HepG2 (cell line): ENCODE measurements at regions not wholly inside any gene's neighbourhood (a gene's known extent, or its start where the extent isn't known, plus 50 kb on each side); places are given as distances from the start of the nearest gene placed in this dataset.

ENCODE experiments used
- ATAC-seq: fragments of 200-7000 bp; cut with Tn5 transposase; 3 replicates; pipeline ENCODE4 v1.9.1; 2020; ENCODE audit warnings: mild to moderate bottlenecking, moderate library complexity
- BruUV-seq: library from RNA; stranded (reverse); fragments of 400-500 nt; replicated peaks from 2 replicates; lab custom pipeline; 2021; lab: Mats Ljungman, UMichigan
- CTCF ChIA-PET: fragments of 300-600 bp; formaldehyde crosslinking; extraction: SDS; loops from one replicate; lab custom pipeline; 2021; ENCODE audit warnings: low total read pairs, inconsistent platforms, low intra/inter-chr PET ratio; lab: Yijun Ruan, JAX
- POLR2A ChIA-PET: fragments of 350-600 bp; sonication (Branson Sonifier 250); formaldehyde crosslinking; loops from one replicate; lab custom pipeline; 2020; ENCODE audit warnings: antibody characterized with exemption, inconsistent platforms; lab: Yijun Ruan, JAX
- DNase-seq: peaks from one replicate; pipeline ENCODE4 v3.0.0-alpha.2; 2015; ENCODE audit warnings: low spot score
- FAIRE-seq: peaks from 3 replicates; lab custom pipeline; 2011; peaks lifted over from hg19 to GRCh38; lab: Jason Lieb, UNC
- H2AFZ ChIP-seq: one replicate; pipeline ENCODE4 v1.6.1; 2011; ENCODE audit warnings: low read length, inconsistent platforms
- H3K27ac ChIP-seq: fragments of 300-600 bp; 3 replicates; pipeline ENCODE4 v1.8.0; 2011; ENCODE audit warnings: mixed run types, mild to moderate bottlenecking, mixed read lengths, low read length, inconsistent platforms; ENCODE audit not compliant: insufficient read depth; ENCODE audit errors: extremely low read length
- H3K27me3 ChIP-seq, 2 experiments: fragments of 200-600 bp in 1 of 2; 2 replicates in 1 of 2; 3 replicates in 1 of 2; pipeline versions ENCODE4 v1.6.0 to v1.8.0; 2011; ENCODE audit warnings: low read length in 2 of 2, mild to moderate bottlenecking in 2 of 2, moderate library complexity in 2 of 2, inconsistent platforms in 1 of 2; ENCODE audit not compliant: insufficient read depth in 2 of 2, control insufficient read depth in 1 of 2
- H3K36me3 ChIP-seq, 2 experiments: fragments of 200-600 bp in 1 of 2; replicated peaks in 1 of 2; 2 replicates in 1 of 2; 3 replicates in 1 of 2; pipeline versions ENCODE4 v1.5.1 to v1.8.0; 2011; ENCODE audit warnings: low read length in 2 of 2, inconsistent platforms in 1 of 2; ENCODE audit not compliant: insufficient read depth in 2 of 2, control insufficient read depth in 1 of 2
- H3K4me1 ChIP-seq: 2 replicates; pipeline ENCODE4 v1.5.1; 2012; ENCODE audit warnings: low read length, inconsistent platforms; ENCODE audit not compliant: insufficient read depth
- H3K4me2 ChIP-seq: 2 replicates; pipeline ENCODE4 v1.6.0; 2011; ENCODE audit warnings: low read depth, low read length, inconsistent platforms
- H3K4me3 ChIP-seq, 3 experiments: fragments of 200-600 bp in 1 of 3; sonication (generic), shearing (Covaris generic) in 1 of 3; replicated peaks in 1 of 3; 2 replicates each; pipeline ENCODE4 v1.5.1; 2011 to 2016; ENCODE audit warnings: low read length in 3 of 3, inconsistent platforms in 2 of 3, low read depth in 2 of 3, mild to moderate bottlenecking in 2 of 3, control low read depth in 1 of 3, mixed read lengths in 1 of 3; ENCODE audit not compliant: insufficient read depth in 1 of 3
- H3K79me2 ChIP-seq: one replicate; pipeline ENCODE4 v1.6.1; 2011; ENCODE audit warnings: low read length, inconsistent platforms; ENCODE audit not compliant: insufficient read depth
- H3K9ac ChIP-seq: 2 replicates; pipeline ENCODE4 v1.6.0; 2011; ENCODE audit warnings: mild to moderate bottlenecking, low read depth, low read length, inconsistent platforms; ENCODE audit not compliant: insufficient read depth
- H3K9me3 ChIP-seq: 2 replicates; pipeline ENCODE4 v1.5.1; 2012; ENCODE audit warnings: mild to moderate bottlenecking, low read length
- H4K20me1 ChIP-seq: 2 replicates; pipeline ENCODE4 v1.6.0; 2011; ENCODE audit warnings: inconsistent platforms, mild to moderate bottlenecking, low read length, moderate library complexity; ENCODE audit not compliant: insufficient read depth
- ATAD3A ChIP-seq: sonication (generic); formaldehyde crosslinking; IDR thresholded peaks from 2 replicates; pipeline ENCODE4 v1.4.0; 2020; ENCODE audit warnings: missing genetic modification reagents
- ATF1 ChIP-seq: IDR thresholded peaks from 2 replicates; pipeline ENCODE4 v1.6.1; 2016; ENCODE audit warnings: mild to moderate bottlenecking, control low read depth
- GABPB1 ChIP-seq: IDR thresholded peaks from 2 replicates; pipeline ENCODE4 v1.6.1; 2016; ENCODE audit warnings: mild to moderate bottlenecking, missing genetic modification reagents, moderate library complexity, missing compliant biosample characterization
- HNF4G ChIP-seq, 2 experiments: sonication (generic) in 1 of 2; formaldehyde crosslinking in 1 of 2; IDR thresholded peaks; 2 replicates each; pipeline versions ENCODE4 v1.4.0 to v1.6.1; 2011 to 2020; ENCODE audit warnings: borderline replicate concordance in 2 of 2, low read depth in 2 of 2, mild to moderate bottlenecking in 2 of 2, low read length in 1 of 2, missing genetic modification reagents in 1 of 2, moderate library complexity in 1 of 2
- HNRNPLL ChIP-seq: fragments of 200-400 bp; formaldehyde crosslinking; IDR thresholded peaks from 2 replicates; pipeline ENCODE4 v1.6.1; 2017; ENCODE audit warnings: mild to moderate bottlenecking, low read depth, low read length; ENCODE audit not compliant: poor library complexity, severe bottlenecking
- KMT2B ChIP-seq: IDR thresholded peaks from 2 replicates; pipeline ENCODE4 v1.6.1; 2016; ENCODE audit warnings: missing genetic modification reagents, missing compliant biosample characterization
- LCORL ChIP-seq, 2 experiments: fragments of 450-650 bp in 1 of 2; sonication (generic) in 1 of 2; formaldehyde crosslinking in 1 of 2; IDR thresholded peaks; 2 replicates each; pipeline versions ENCODE4 v1.5.0 to v1.6.1; 2017 to 2020; ENCODE audit warnings: antibody characterized with exemption in 1 of 2, missing genetic modification reagents in 1 of 2
- NFIB ChIP-seq: sonication (generic); formaldehyde crosslinking; IDR thresholded peaks from 2 replicates; pipeline ENCODE4 v1.9.0; 2021; ENCODE audit warnings: missing genetic modification reagents, mild to moderate bottlenecking, borderline replicate concordance
- ZC3H13 ChIP-seq: sonication (generic); formaldehyde crosslinking; IDR thresholded peaks from 2 replicates; pipeline ENCODE4 v1.8.1; 2023; ENCODE audit warnings: mild to moderate bottlenecking, missing genetic modification reagents, moderate library complexity
- ZNF20 ChIP-seq: sonication (generic); formaldehyde crosslinking; IDR thresholded peaks from 2 replicates; pipeline ENCODE4 v1.4.0; 2020; ENCODE audit warnings: mild to moderate bottlenecking, moderate library complexity, missing genetic modification reagents
- ZNF333 ChIP-seq: sonication (generic); formaldehyde crosslinking; IDR thresholded peaks from 2 replicates; pipeline ENCODE4 v1.4.0; 2020; ENCODE audit warnings: mild to moderate bottlenecking, missing genetic modification reagents, borderline replicate concordance
- ZNF460 ChIP-seq: sonication (generic); formaldehyde crosslinking; IDR thresholded peaks from 2 replicates; pipeline ENCODE4 v1.5.1; 2020; ENCODE audit warnings: missing genetic modification reagents, mild to moderate bottlenecking, borderline replicate concordance
- ZSCAN30 ChIP-seq: sonication (generic); formaldehyde crosslinking; IDR thresholded peaks from 2 replicates; pipeline ENCODE4 v1.5.0; 2020; ENCODE audit warnings: mild to moderate bottlenecking, missing genetic modification reagents
- WGBS: methylation state at CpG from one replicate; pipeline ENCODE4 v1.1.6; 2017; ENCODE audit warnings: low lambda C conversion rate; 5-methylcytosine and 5-hydroxymethylcytosine counted together
- in situ Hi-C: cut with HindIII; loops from 2 replicates; pipeline ENCODE4 v1.10.0; 2017; ENCODE audit warnings: low pct_unique_long_range_greater_than_20kb; ENCODE audit not compliant: extremely low pct_ligation_motif_present
- intact Hi-C: fragments of 100-400 bp; cut with micrococcal nuclease; formaldehyde crosslinking; loops from one replicate; pipeline ENCODE4 v1.10.0; 2022; ENCODE audit not compliant: unreplicated experiment
- TF ChIP-seq, protein P1 (sequence below): sonication (generic); formaldehyde crosslinking; IDR thresholded peaks from 2 replicates; pipeline ENCODE4 v1.5.0; 2020; ENCODE audit warnings: mild to moderate bottlenecking, missing genetic modification reagents, moderate library complexity

DNA sequence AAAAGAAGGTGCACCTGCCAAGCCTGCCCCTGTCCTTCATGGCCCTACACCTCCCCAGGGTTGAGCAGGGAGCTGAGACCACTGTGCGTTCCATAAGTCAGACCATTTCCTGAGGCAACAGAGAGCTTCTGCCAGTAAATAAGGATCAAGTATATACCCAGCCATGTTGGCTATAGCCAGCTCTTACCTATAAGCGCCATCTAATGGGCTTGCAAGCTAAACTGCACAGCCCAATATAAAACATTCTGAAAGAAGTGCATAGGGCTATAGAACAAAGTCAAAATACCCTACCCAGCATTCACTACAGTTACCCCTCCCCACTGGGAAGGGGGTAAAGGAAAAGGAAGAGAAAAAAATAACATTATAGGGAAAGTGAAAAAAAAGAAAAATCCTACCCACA is 59.3 kb upstream of the SCAF11 start:
- TF ChIP-seq ZNF20 (no peak), HNF4G (IDR thresholded peaks at IDR 0.05; ENCODE audit: borderline replicate concordance, low read depth, low read length) (no peak), HNF4G (CRISPR knock-in tag; IDR thresholded peaks at IDR 0.05; ENCODE audit: borderline replicate concordance, low read depth) (no peak), ZNF333 (CRISPR knock-in tag) (no peak), KMT2B (CRISPR knock-in tag) (no peak), NFIB (no peak)
- TF ChIP-seq, protein P1, sequence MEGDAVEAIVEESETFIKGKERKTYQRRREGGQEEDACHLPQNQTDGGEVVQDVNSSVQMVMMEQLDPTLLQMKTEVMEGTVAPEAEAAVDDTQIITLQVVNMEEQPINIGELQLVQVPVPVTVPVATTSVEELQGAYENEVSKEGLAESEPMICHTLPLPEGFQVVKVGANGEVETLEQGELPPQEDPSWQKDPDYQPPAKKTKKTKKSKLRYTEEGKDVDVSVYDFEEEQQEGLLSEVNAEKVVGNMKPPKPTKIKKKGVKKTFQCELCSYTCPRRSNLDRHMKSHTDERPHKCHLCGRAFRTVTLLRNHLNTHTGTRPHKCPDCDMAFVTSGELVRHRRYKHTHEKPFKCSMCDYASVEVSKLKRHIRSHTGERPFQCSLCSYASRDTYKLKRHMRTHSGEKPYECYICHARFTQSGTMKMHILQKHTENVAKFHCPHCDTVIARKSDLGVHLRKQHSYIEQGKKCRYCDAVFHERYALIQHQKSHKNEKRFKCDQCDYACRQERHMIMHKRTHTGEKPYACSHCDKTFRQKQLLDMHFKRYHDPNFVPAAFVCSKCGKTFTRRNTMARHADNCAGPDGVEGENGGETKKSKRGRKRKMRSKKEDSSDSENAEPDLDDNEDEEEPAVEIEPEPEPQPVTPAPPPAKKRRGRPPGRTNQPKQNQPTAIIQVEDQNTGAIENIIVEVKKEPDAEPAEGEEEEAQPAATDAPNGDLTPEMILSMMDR = 0 out of 2 replicates have a peak, but pooled peaks have one; percentile 25
- TF ChIP-seq, all 625 proteins: peak for 1
- H4K20me1 ChIP-seq = no peaks in the 10 kb centered on the region
- intact Hi-C loops = no loop called here
- H2AFZ ChIP-seq = no peak overlapping the region
- no peak for ATAC-seq
- 0% methylated on average over 2 of the region's 2 CpGs for WGBS
- H3K4me3 ChIP-seq = no peak overlapping the region
- H3K9me3 ChIP-seq = peaks cover 46% of the 10 kb centered on the region
- no peak for DNase-seq
- H3K36me3 ChIP-seq = no peaks in the 10 kb centered on the region
- H3K27ac ChIP-seq = no peak overlapping the region
- no peaks in the 10 kb centered on the region for H3K4me1 ChIP-seq
- in situ Hi-C loops = no loop called here
- H3K4me2 ChIP-seq = no peak overlapping the region
- FAIRE-seq = no peak
- ChIA-PET CTCF (no interaction called here), POLR2A (no interaction called here)
- BruUV-seq = no TSS peak
- H3K9ac ChIP-seq = no peak overlapping the region
- H3K27me3 ChIP-seq = no peaks in the 10 kb centered on the region
- no peaks in the 10 kb centered on the region for H3K79me2 ChIP-seq

DNA sequence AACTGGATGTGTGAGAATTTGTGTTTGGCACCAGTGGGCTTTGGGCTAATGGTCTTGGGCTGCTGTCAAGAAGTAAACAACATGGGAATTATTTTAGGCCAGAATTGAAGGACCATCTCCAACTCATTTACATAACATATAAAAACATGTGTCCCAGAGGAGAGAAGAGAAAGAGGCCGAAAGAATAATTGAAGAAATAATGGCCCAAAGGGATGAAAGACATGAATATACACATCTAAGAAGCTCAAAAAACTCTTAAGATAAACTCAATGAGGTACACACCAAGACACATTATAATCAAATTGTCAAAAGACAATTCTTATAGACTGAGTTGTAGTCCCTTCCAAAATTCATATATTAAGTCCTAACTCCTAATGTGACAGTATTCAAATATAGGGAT is 56.1 kb upstream of the SCAF11 start:
- H3K9me3 ChIP-seq = peaks cover 41% of the 10 kb centered on the region
- no peak overlapping the region for H2AFZ ChIP-seq
- no peak overlapping the region for H3K4me3 ChIP-seq
- no peak for DNase-seq
- no peaks in the 10 kb centered on the region for H3K27me3 ChIP-seq
- H4K20me1 ChIP-seq = no peaks in the 10 kb centered on the region
- intact Hi-C loops = no loop called here
- no peak for FAIRE-seq
- H3K9ac ChIP-seq = no peak overlapping the region
- no TSS peak for BruUV-seq
- H3K36me3 ChIP-seq = no peaks in the 10 kb centered on the region
- ChIA-PET POLR2A (no interaction called here), CTCF (no interaction called here)
- ATAC-seq = no peak
- no peak overlapping the region for H3K27ac ChIP-seq
- no peak overlapping the region for H3K4me2 ChIP-seq
- H3K4me1 ChIP-seq = no peaks in the 10 kb centered on the region
- WGBS = 7% methylated on average over 1 of the region's 1 CpG
- no peaks in the 10 kb centered on the region for H3K79me2 ChIP-seq
- in situ Hi-C loops = no loop called here
- no peak for TF ChIP-seq GABPB1 (CRISPR knock-in tag)
- no peak for TF ChIP-seq ZNF460 (CRISPR knock-in tag)
- no peak for TF ChIP-seq ZC3H13 (CRISPR knock-in tag)
- no peak for TF ChIP-seq ZSCAN30 (CRISPR knock-in tag)
- no peak for TF ChIP-seq ATAD3A
- TF ChIP-seq HNRNPLL = no peak
- TF ChIP-seq ATF1 (CRISPR knock-in tag) = no peak
- no peak for TF ChIP-seq LCORL (IDR thresholded peaks at IDR 0.05)
- TF ChIP-seq LCORL (CRISPR knock-in tag; IDR thresholded peaks at IDR 0.05) = no peak
